HG03457 (cell line): ENCODE measurements at regions not wholly inside any gene's neighbourhood (a gene's known extent, or its start where the extent isn't known, plus 50 kb on each side); places are given as distances from the start of the nearest gene placed in this dataset.

Experiments used
- ATAC-seq: cut with Tn5 transposase; IDR thresholded peaks from one replicate; pipeline ENCODE4 v1.9.1; 2021; ENCODE audit warnings: moderate number of reproducible peaks; ENCODE audit not compliant: unreplicated experiment

GRCh38 chr16:86898386-86898785 is 320.0 kb downstream of the FOXL1 start:
- ATAC-seq: no peak

GRCh38 chr16:86899151-86899550 is 320.8 kb downstream of the FOXL1 start:
- no peak for ATAC-seq

- ATAC-seq: no peak
Observed at GRCh38 chr16:86899757-86900156, 321.4 kb downstream of the FOXL1 start.

DNA sequence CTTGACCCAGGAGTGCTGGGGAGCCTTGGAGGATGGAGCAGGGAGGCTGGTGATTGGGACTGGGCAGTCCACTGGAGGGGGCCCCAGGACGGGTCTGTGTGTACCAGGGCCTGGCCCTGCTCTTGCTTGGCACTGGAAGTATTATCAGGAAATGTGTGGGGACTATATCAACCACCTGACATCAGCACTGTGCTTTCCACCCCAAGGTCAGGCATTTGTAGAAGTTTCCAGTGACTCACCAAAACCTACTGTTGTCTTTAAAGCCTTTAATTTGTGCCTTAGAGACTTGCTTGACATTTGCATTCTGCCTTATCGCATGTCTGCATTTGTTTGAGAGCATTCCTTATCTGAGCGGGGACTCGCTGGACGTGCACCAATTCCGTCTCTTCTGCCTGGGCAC is 323.1 kb downstream of the FOXL1 start:
- ATAC-seq: no peak

- no peak for ATAC-seq
Observed at GRCh38 chr16:86902656-86903001, 324.3 kb downstream of the FOXL1 start.

GRCh38 chr16:86903068-86903467 is 324.7 kb downstream of the FOXL1 start:
- no peak for ATAC-seq

GRCh38 chr16:86905302-86905701 is 327.0 kb downstream of the FOXL1 start:
- no peak for ATAC-seq

DNA sequence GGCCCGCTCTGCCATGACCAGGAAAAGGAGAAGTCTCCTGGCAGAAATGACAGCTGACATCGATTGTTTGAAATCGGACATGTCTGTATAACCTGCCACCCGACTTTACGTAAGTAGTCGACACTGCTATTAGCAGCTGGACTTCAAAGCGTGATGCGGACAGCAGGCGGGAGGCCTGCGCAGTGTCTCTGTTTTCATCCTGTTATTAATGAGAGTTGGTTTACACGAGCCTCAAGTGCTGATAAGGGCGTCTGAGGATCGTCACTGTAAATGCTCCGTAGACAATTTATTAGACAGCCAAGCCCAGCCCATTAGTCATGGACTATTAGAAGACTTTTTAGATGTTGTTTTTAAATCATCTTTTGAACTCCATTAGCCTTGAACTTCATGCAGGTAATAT is 328.3 kb downstream of the FOXL1 start:
- ATAC-seq: no peak

GRCh38 chr16:86909359-86910160 is 331.2 kb downstream of the FOXL1 start:
- ATAC-seq: no peak

DNA sequence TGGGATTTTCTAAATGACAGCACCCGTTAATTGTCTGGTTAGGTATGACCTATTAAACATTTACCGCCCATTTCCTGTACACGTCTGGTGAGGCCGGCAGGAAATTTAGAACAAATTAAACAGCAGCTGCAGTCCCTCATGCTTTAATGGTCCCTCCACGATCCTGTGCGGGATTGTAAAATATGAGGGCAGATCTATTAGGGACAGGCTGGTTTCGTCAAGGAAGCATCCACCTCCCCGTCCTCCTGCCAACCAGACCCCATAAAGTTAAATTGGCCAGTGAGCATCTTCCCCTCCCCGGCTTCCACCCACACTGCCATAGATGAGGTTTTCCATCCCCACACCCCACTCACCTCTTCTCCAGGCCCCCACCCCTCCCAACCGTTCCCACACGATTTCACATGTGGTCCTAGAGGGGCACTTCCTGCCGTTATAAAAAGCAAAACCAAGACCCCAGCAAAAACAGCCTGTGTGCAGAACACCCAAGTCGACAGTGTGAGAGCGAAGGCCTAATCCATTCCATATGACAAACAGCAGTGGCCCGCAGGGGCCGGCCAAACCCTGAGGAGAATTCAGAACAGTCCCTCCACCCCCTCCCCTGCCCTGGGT is 331.9 kb downstream of the FOXL1 start:
- ATAC-seq: no peak

DNA sequence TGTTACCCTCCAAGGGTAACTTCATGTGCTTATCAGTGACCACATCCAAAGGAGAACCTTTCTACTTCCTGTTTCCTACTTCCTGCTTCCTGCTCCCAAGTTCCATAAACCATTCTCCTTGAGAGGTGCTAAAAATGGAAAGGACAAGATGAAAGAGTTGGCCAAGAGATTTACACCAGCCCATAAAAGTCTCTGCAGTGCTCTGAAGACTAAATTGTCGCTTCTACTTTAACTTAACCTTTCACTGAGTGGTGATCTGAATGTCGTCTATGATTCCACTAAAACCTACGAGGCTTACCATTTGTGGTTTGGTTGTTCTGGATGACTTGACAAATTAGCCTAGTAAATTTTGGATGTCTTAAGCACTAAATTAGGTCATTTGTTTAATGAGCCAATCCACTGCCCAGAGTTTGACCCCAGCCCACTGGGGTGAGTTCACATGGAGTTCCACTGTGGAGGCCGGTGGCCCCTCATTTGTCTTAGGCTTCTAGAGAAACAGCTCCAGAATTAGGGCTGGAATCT is 333.1 kb downstream of the FOXL1 start:
- ATAC-seq: no peak

DNA sequence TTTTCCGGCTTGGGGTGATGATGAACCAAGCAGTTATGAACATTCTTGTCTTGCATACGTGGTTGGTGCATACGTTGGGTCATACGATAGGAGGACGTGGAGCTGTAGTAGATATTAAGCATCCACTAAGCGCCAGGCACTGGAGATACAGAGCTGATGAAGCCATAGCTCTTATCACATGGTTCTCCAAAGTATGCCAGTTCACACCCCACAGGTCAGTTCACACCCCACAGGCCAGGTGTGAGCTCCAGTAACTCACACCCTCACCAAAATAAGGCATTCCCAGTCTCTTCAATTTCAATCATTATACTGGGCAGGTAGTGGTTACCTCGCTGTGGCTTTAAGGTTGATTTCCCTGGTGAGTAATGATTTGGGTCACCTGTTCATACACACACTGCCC is 335.5 kb downstream of the FOXL1 start:
- no peak for ATAC-seq

- ATAC-seq: no peak
Observed at GRCh38 chr16:86914876-86915717, 336.7 kb downstream of the FOXL1 start.

DNA sequence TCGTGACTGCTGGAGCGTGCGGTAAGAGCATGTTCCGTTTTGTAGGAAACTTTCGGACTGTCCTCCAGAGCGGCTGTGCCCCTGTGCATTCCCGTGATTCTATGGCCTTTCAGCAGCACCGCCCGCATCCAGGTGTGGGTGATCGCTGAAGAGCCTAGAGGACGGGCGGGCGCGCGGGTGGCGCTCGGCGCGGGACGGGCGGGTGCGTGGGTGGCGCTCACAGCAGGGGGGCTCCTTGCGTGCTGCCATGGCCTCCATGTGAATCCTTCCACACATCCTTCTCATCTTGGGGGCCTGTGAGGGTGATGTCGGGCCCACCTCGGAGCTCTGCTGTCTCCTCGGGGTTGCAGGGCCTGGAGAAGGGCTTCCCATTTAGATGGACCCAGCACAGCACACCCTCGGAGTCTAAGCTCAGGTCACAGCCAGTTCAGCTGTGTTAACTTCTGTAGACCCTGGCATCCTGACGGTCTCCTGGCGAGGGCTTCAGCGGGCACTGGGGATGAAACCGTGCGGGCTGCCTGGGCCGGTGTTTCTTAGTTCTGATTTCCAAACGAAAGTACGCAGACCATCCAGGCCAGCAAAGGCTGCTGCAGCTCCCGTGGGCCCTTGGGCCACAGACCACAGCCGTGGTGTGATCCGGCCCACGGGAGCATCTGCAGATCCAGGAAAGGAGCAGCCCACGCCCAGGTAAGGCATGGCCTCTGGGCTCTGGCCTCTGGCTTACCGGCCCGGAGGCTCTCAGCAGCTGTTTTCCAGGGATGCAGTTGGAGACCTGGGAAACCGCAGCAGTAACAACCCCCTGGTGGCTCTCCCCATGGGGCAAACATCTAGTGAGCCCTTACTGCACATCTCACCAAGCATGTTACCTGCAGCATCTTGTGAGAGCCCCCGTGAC is 339.4 kb downstream of the FOXL1 start:
- ATAC-seq: no peak

DNA sequence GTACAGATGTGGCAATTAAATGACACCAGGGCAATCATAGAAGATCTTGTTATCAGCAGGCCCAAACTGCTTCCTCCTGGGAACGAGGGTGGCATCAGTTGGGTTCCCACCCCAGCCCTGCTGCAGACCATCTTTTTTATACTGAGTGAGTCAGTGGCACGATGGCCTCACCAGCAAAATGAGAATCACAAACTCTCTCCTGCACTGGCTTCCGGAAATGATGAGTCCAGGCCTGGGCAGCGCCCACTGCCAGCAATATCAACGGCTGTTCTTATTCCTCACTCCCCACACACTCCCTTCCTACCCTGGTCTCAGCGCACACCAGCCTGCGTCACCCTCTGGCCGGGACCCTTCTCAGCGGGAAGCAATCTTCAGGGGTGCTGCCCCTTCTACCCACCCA is 340.3 kb downstream of the FOXL1 start:
- no peak for ATAC-seq

GRCh38 chr16:86919078-86919477 is 340.7 kb downstream of the FOXL1 start:
- ATAC-seq: no peak

DNA sequence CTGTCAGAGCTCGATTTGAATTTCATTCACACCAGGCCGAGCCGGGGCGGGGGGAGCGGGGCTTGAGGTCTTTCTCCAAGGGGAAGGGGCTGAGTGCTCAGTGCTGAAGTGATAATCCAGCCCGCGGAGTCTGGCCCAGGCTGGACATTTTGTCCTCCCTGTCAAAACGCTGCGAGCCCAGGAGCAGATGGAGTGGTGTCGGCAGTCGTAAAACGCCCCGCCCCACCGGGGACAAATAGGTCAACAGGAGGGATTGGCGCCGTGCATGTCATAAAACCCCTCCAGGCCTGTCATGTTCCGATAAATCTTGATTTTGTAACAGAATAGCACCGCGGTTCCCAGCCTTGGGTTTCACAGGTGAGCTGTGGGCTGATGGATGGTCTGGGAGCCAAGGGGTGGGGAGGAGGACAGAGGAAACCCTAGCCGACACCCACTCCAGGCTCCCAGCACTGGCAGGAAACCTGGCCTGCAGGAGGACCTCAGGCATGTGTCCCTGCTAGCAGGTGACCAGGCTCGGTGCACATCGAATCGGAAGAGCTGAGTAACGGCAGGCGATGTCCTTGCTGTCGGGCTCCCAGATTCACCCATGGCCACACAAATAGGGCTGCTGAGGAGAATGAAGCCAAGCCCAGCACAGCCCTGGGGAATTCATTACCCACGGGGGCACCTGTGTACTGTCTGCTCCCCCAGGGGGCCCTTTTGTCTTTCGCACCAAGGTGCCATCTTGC is 341.4 kb downstream of the FOXL1 start:
- ATAC-seq: no peak

DNA sequence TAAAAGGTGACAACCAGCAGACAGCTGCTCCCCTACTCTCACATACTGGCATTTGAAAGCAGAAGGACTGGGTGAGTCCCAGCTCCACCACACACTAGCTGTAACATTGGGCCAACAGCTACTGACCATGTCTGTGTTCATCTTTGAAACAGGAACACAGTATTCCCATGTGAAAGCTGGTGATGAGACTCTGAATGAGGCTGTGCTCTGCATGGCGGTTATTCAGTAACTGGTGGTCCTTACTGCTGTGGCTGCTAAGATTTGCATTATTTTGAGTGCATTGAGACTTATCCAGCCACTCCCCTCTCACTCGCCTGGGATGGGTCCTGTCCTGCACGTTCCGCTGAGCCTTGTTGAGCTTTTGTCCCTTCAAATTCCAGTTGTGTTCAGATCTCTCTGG is 342.9 kb downstream of the FOXL1 start:
- ATAC-seq: no peak

DNA sequence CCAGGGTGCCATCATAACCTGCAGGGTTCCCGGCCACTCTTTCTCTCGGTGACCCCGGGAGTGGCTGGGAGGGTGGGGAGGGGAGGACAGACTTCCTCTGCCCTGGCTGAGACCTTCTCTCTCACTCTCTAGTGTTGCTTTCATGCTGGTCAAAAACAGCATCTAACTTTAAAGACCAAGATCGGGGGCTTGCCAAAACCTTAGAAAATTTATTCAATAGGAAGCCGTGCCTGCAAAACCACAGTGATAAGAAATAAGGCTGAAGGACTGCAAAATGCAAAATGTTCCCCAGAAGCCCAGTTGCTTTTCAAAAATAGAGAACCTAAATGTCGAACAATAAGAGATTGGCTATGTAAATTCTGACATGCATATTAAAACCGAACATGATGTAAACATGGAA is 344.0 kb downstream of the FOXL1 start:
- ATAC-seq: no peak

- no peak for ATAC-seq
Observed at GRCh38 chr16:86923656-86924055, 345.3 kb downstream of the FOXL1 start.
